ENCODE measurements at regions not wholly inside any gene's neighbourhood (a gene's known extent, or its start where the extent isn't known, plus 50 kb on each side); places are given as distances from the start of the nearest gene placed in this dataset.
"Not testable (repeated sequence)": the region's sequence is repeated elsewhere in the genome, so short reads cannot be mapped to it uniquely, and the experiment has no call there.

DNA sequence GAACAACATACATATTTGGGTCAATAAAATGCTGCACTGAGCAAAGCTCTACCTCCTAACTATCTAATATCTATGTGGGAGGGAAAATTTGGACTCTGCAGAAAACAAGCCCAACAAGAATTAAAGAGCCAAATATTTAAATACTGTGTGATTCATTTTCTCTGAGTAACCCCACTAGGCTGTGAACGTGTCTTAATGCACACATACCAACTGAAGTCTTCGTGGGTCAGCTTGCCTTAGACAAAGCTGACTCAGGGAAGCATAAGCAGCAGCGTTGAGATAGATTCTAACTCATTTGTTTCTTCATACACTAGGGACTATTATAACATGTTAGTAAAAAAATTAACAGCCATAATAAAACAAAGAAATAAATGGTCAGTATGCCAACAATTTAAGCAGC lies 114.3 kb downstream of the GJA1 start:
- no peaks in the 10 kb centered on the region for H3K9me3 ChIP-seq
- H3K4me3 ChIP-seq: no peak overlapping the region
- no peaks in the 10 kb centered on the region for H3K4me1 ChIP-seq
- DNase-seq (ENCODE audit: low spot score): no peak
- TF ChIP-seq, protein P1, sequence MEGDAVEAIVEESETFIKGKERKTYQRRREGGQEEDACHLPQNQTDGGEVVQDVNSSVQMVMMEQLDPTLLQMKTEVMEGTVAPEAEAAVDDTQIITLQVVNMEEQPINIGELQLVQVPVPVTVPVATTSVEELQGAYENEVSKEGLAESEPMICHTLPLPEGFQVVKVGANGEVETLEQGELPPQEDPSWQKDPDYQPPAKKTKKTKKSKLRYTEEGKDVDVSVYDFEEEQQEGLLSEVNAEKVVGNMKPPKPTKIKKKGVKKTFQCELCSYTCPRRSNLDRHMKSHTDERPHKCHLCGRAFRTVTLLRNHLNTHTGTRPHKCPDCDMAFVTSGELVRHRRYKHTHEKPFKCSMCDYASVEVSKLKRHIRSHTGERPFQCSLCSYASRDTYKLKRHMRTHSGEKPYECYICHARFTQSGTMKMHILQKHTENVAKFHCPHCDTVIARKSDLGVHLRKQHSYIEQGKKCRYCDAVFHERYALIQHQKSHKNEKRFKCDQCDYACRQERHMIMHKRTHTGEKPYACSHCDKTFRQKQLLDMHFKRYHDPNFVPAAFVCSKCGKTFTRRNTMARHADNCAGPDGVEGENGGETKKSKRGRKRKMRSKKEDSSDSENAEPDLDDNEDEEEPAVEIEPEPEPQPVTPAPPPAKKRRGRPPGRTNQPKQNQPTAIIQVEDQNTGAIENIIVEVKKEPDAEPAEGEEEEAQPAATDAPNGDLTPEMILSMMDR (IDR thresholded peaks at IDR 0.05): no peak
- no peaks in the 10 kb centered on the region for H3K27me3 ChIP-seq
- no peak overlapping the region for H3K27ac ChIP-seq
- no peaks in the 10 kb centered on the region for H3K36me3 ChIP-seq

DNA sequence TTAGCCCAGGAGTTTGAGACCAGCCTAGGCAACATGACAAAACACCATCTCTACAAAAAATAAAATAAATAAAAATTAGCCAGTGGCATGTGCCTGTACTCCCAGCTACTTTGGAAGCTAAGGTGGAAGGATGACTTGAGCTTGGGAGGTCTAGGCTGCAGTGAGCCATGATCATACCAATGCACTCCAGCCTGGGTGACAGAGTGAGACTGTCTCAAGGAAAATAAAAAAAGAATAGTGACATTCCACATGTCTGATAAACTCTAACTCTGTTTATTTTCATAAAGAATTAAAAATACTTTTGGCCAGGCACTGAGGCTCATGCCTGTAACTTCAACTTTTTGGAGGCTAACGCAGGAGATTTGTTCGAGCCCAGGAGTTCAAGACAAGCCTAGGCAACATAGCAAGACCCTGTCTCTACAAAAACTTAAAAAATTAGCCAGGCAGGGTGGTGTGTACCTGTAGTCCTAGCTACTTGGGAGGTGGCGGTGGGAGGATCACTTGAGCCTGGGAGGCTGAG lies 115.1 kb downstream of the GJA1 start:
- no peaks in the 10 kb centered on the region for H3K27me3 ChIP-seq
- H3K9me3 ChIP-seq: no peaks in the 10 kb centered on the region
- H3K27ac ChIP-seq: no peak overlapping the region
- H3K36me3 ChIP-seq: no peaks in the 10 kb centered on the region
- no peak overlapping the region for H3K4me3 ChIP-seq
- TF ChIP-seq, protein P1 (IDR thresholded peaks at IDR 0.05): no peak
- H3K4me1 ChIP-seq: no peaks in the 10 kb centered on the region
- no peak for DNase-seq (ENCODE audit: low spot score)

DNA sequence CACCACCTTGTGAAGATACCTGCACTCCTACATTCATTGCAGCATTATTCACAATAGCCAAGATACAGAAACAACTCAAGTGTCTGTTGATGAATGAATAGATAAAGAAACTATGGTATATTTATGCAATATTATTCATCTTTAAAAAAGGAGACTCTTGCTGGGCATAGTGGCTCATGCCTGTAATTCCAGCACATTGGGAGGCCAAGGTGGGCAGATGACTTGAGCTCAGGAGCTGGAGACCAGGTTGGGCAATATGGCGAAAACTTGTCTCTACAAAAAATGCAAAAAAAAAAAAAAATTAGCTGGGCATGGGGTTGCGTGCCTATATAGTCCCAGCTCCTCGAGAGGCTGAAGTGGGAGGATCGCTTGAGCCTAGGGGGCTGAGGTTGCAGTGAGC lies 119.8 kb downstream of the GJA1 start:
- no peaks in the 10 kb centered on the region for H3K9me3 ChIP-seq
- no peak overlapping the region for H3K27ac ChIP-seq
- no peak overlapping the region for H3K4me3 ChIP-seq
- H3K27me3 ChIP-seq: no peaks in the 10 kb centered on the region
- no peaks in the 10 kb centered on the region for H3K36me3 ChIP-seq
- TF ChIP-seq, protein P1 (IDR thresholded peaks at IDR 0.05): no peak
- no peaks in the 10 kb centered on the region for H3K4me1 ChIP-seq
- no peak for DNase-seq (ENCODE audit: low spot score)

DNA sequence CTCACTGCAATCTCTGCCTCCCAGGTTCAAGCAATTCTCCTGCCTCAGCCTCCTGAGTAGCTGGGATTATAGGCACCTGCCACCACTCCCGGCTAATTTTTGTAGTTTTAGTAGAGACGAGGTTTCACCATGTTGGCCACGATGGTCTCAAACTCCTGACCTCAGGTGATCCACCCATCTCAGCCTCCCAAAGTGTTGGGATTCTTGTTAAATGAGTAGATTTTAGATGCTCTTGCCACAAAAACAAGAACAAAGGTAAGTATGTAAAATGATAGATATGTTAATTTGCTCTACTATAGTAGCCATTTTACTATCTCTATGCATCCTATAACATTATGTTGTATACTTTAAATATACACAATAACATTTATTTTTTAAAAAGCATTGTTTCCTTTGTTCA lies 120.7 kb downstream of the GJA1 start:
- not testable (repeated sequence) for H3K4me3 ChIP-seq; H3K27me3 ChIP-seq; H3K9me3 ChIP-seq; H3K4me1 ChIP-seq; DNase-seq (ENCODE audit: low spot score); H3K36me3 ChIP-seq; H3K27ac ChIP-seq

DNA sequence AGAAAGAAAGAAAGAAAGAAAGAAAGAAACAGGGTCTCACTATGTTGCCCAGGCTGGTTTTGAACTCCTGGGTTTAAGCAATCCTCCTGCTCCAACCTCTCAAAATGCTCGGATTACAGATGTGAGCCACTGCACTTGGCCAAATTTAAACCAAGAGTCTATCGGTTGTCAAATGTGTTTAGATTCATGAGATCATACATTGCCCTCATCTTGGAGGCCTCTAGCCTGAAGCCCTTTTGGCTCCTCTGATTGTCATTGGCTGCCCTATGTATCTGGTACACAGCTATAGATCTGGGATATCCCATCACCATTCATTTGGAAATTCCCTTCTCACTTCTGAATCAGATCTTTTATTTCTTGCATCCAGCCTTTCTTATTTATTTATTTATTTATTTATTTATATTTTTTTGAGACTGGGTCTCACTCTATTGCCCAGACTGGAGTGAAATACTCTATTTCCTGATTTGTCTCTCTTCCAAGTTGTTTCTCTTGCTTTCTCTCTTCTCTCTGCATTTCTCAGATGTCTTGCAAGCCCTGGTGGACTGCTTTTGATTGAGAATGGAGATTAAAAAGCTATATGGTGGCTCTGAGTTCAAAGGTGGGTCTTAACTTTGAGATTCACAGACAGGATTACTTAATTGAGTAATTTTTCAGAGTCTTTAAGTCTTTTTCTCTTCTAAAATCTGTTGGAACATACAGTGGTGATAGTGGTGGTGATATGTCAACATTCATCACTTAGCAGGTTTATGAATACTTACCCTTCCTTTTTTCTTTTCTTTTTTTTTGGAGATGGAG lies 121.9 kb downstream of the GJA1 start:
- no peaks in the 10 kb centered on the region for H3K36me3 ChIP-seq
- no peak overlapping the region for H3K27ac ChIP-seq
- no peaks in the 10 kb centered on the region for H3K27me3 ChIP-seq
- TF ChIP-seq, protein P1 (IDR thresholded peaks at IDR 0.05): no peak
- DNase-seq (ENCODE audit: low spot score): no peak
- H3K4me1 ChIP-seq: no peaks in the 10 kb centered on the region
- no peaks in the 10 kb centered on the region for H3K9me3 ChIP-seq
- H3K4me3 ChIP-seq: no peak overlapping the region

DNA sequence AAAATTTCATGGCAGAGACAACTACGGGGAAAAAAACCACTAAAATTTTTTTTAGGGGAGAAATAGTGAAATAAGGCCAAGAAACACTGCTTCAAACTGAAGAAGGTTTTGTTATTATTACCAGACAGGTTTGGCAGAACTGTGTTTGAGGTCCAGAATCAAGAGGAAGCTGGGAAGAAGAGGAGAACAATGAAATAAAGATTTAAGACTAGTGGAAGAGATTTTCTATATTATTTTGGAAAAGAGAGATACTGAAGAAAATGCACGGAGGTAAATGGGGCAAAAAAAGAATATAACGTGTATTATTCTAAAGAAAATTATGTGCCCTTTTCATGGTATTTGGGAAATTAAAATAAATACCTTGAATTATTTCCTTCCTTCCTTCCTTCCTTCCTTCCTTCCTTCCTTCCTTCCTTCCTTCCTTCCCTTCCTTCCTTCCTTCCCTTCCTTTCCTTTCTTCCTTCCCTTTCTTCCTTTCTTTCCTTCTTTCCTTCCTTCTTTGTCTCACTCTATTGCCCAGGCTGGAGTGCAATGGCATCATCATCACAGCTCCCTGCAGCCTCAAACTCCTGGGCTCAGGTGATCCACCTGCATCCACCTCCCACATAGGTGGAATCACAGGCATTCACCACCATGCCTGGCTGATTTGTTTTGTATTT lies 124.3 kb downstream of the GJA1 start:
- H3K27me3 ChIP-seq: no peaks in the 10 kb centered on the region
- TF ChIP-seq, protein P1 (IDR thresholded peaks at IDR 0.05): no peak
- DNase-seq (ENCODE audit: low spot score): no peak
- no peak overlapping the region for H3K4me3 ChIP-seq
- H3K9me3 ChIP-seq: peaks cover 0 to 12% of the 10 kb centered on the region in 2 donors
- H3K27ac ChIP-seq: no peak overlapping the region
- H3K36me3 ChIP-seq: no peaks in the 10 kb centered on the region
- H3K4me1 ChIP-seq: no peaks in the 10 kb centered on the region
